ENCODE measurements at regions not wholly inside any gene's neighbourhood (a gene's known extent, or its start where the extent isn't known, plus 50 kb on each side); places are given as distances from the start of the nearest gene placed in this dataset.

GRCh38 chr11:81005595-81005994, 1564.8 kb upstream of the TENM4 start:
- no peak for ATAC-seq
- CTCF ChIA-PET = no interaction called here
- H3K4me3 Mint-ChIP-seq = no peak overlapping the region

GRCh38 chr11:81004576-81004975, 1563.7 kb upstream of the TENM4 start:
- Mint-ChIP-seq H3K27ac (no peak overlapping the region), H3K27me3 (ENCODE audit: low read depth) (no peaks in the 10 kb centered on the region), H3K4me3 (no peak overlapping the region), H3K4me1 (ENCODE audit: low read depth) (no peaks in the 10 kb centered on the region), H3K36me3 (ENCODE audit: low read depth) (no peaks in the 10 kb centered on the region), H3K9me3 (ENCODE audit: insufficient read depth) (peaks cover 3% of the 10 kb centered on the region)
- ChIA-PET CTCF (no interaction called here), POLR2A (no interaction called here)
- DNase-seq (no peak), ATAC-seq (no peak)

More at GRCh38 chr11:81005595-81005994, 1564.8 kb upstream of the TENM4 start:
- no peak for DNase-seq
- no peak overlapping the region for H3K27ac Mint-ChIP-seq
- no peaks in the 10 kb centered on the region for H3K36me3 Mint-ChIP-seq (ENCODE audit: low read depth)
- no peaks in the 10 kb centered on the region for H3K4me1 Mint-ChIP-seq (ENCODE audit: low read depth)
- POLR2A ChIA-PET = no interaction called here
- H3K9me3 Mint-ChIP-seq (ENCODE audit: insufficient read depth) = peaks cover 3% of the 10 kb centered on the region
- H3K27me3 Mint-ChIP-seq (ENCODE audit: low read depth) = no peaks in the 10 kb centered on the region

- no peaks in the 10 kb centered on the region for H3K9me3 Mint-ChIP-seq (ENCODE audit: insufficient read depth)
- ChIA-PET CTCF (no interaction called here), POLR2A (no interaction called here)
- no peaks in the 10 kb centered on the region for H3K27me3 Mint-ChIP-seq (ENCODE audit: low read depth)
- no peak overlapping the region for H3K27ac Mint-ChIP-seq
- no peak for DNase-seq
- no peak for ATAC-seq
- H3K4me1 Mint-ChIP-seq (ENCODE audit: low read depth) = no peaks in the 10 kb centered on the region
- no peak overlapping the region for H3K4me3 Mint-ChIP-seq
- H3K36me3 Mint-ChIP-seq (ENCODE audit: low read depth) = no peaks in the 10 kb centered on the region
Observed at GRCh38 chr11:81002374-81002773, 1561.5 kb upstream of the TENM4 start.

- Mint-ChIP-seq H3K27ac (no peak overlapping the region), H3K36me3 (ENCODE audit: low read depth) (no peaks in the 10 kb centered on the region), H3K4me3 (no peak overlapping the region), H3K27me3 (ENCODE audit: low read depth) (no peaks in the 10 kb centered on the region), H3K4me1 (ENCODE audit: low read depth) (no peaks in the 10 kb centered on the region), H3K9me3 (ENCODE audit: insufficient read depth) (no peaks in the 10 kb centered on the region)
- DNase-seq (no peak), ATAC-seq (no peak)
- ChIA-PET POLR2A (no interaction called here), CTCF (no interaction called here)
Observed at GRCh38 chr11:81000735-81001134, 1559.9 kb upstream of the TENM4 start.

- Mint-ChIP-seq H3K4me1 (ENCODE audit: low read depth) (no peaks in the 10 kb centered on the region), H3K4me3 (no peak overlapping the region), H3K27me3 (ENCODE audit: low read depth) (no peaks in the 10 kb centered on the region), H3K36me3 (ENCODE audit: low read depth) (no peaks in the 10 kb centered on the region), H3K27ac (no peak overlapping the region), H3K9me3 (ENCODE audit: insufficient read depth) (no peaks in the 10 kb centered on the region)
- ChIA-PET POLR2A (no interaction called here), CTCF (no interaction called here)
- ATAC-seq = no peak
- DNase-seq = no peak
Observed at GRCh38 chr11:81000334-81000733, 1559.5 kb upstream of the TENM4 start.

- no peak overlapping the region for H3K4me3 Mint-ChIP-seq
- H3K4me1 Mint-ChIP-seq (ENCODE audit: low read depth) = no peaks in the 10 kb centered on the region
- no peaks in the 10 kb centered on the region for H3K9me3 Mint-ChIP-seq (ENCODE audit: insufficient read depth)
- ATAC-seq (no peak), DNase-seq (no peak)
- H3K36me3 Mint-ChIP-seq (ENCODE audit: low read depth) = no peaks in the 10 kb centered on the region
- POLR2A ChIA-PET = no interaction called here
- CTCF ChIA-PET = no interaction called here
- no peak overlapping the region for H3K27ac Mint-ChIP-seq
- H3K27me3 Mint-ChIP-seq (ENCODE audit: low read depth) = no peaks in the 10 kb centered on the region
Observed at GRCh38 chr11:80995523-80995922, 1554.7 kb upstream of the TENM4 start.

- ATAC-seq (no peak), DNase-seq (no peak)
- Mint-ChIP-seq H3K4me3 (no peak overlapping the region), H3K27me3 (ENCODE audit: low read depth) (no peaks in the 10 kb centered on the region), H3K27ac (no peak overlapping the region), H3K36me3 (ENCODE audit: low read depth) (no peaks in the 10 kb centered on the region), H3K4me1 (ENCODE audit: low read depth) (no peaks in the 10 kb centered on the region), H3K9me3 (ENCODE audit: insufficient read depth) (no peaks in the 10 kb centered on the region)
- CTCF ChIA-PET = no interaction called here
- POLR2A ChIA-PET = no interaction called here
Observed at GRCh38 chr11:80993536-80993935, 1552.7 kb upstream of the TENM4 start.

- DNase-seq (no peak), ATAC-seq (no peak)
- ChIA-PET CTCF (no interaction called here), POLR2A (no interaction called here)
- H3K36me3 Mint-ChIP-seq (ENCODE audit: low read depth) = no peaks in the 10 kb centered on the region
- peaks cover 7% of the 10 kb centered on the region for H3K9me3 Mint-ChIP-seq (ENCODE audit: insufficient read depth)
- H3K4me1 Mint-ChIP-seq (ENCODE audit: low read depth) = no peaks in the 10 kb centered on the region
- H3K27ac Mint-ChIP-seq = no peak overlapping the region
- no peak overlapping the region for H3K4me3 Mint-ChIP-seq
- no peaks in the 10 kb centered on the region for H3K27me3 Mint-ChIP-seq (ENCODE audit: low read depth)
Observed at GRCh38 chr11:80990885-80991284, 1550.1 kb upstream of the TENM4 start.

GRCh38 chr11:80987171-80987570, 1546.3 kb upstream of the TENM4 start:
- POLR2A ChIA-PET = no interaction called here
- Mint-ChIP-seq H3K27me3 (ENCODE audit: low read depth) (no peaks in the 10 kb centered on the region), H3K36me3 (ENCODE audit: low read depth) (no peaks in the 10 kb centered on the region), H3K9me3 (ENCODE audit: insufficient read depth) (peaks cover 7% of the 10 kb centered on the region), H3K4me1 (ENCODE audit: low read depth) (no peaks in the 10 kb centered on the region), H3K4me3 (no peak overlapping the region), H3K27ac (no peak overlapping the region)
- no peak for DNase-seq
- CTCF ChIA-PET = no interaction called here
- ATAC-seq = no peak

- Mint-ChIP-seq H3K36me3 (ENCODE audit: low read depth) (no peaks in the 10 kb centered on the region), H3K9me3 (ENCODE audit: insufficient read depth) (peaks cover 7% of the 10 kb centered on the region), H3K4me3 (no peak overlapping the region), H3K27ac (no peak overlapping the region), H3K4me1 (ENCODE audit: low read depth) (no peaks in the 10 kb centered on the region), H3K27me3 (ENCODE audit: low read depth) (no peaks in the 10 kb centered on the region)
- ATAC-seq = no peak
- ChIA-PET POLR2A (no interaction called here), CTCF (no interaction called here)
- no peak for DNase-seq
Observed at GRCh38 chr11:80986421-80987074, 1545.7 kb upstream of the TENM4 start.

- CTCF ChIA-PET = no interaction called here
- ATAC-seq = no peak
- Mint-ChIP-seq H3K36me3 (ENCODE audit: low read depth) (no peaks in the 10 kb centered on the region), H3K4me3 (no peak overlapping the region), H3K9me3 (ENCODE audit: insufficient read depth) (no peaks in the 10 kb centered on the region), H3K4me1 (ENCODE audit: low read depth) (no peaks in the 10 kb centered on the region), H3K27ac (no peak overlapping the region), H3K27me3 (ENCODE audit: low read depth) (no peaks in the 10 kb centered on the region)
- no peak for DNase-seq
- POLR2A ChIA-PET = no interaction called here
Observed at GRCh38 chr11:80980227-80980626, 1539.4 kb upstream of the TENM4 start.

- H3K27me3 Mint-ChIP-seq (ENCODE audit: low read depth) = no peaks in the 10 kb centered on the region
- POLR2A ChIA-PET = no interaction called here
Observed at GRCh38 chr11:80973786-80974185, 1533.0 kb upstream of the TENM4 start.

GRCh38 chr11:80970037-80970436, 1529.2 kb upstream of the TENM4 start:
- ATAC-seq = no peak
- no peak for DNase-seq
- Mint-ChIP-seq H3K4me1 (ENCODE audit: low read depth) (no peaks in the 10 kb centered on the region), H3K4me3 (no peak overlapping the region), H3K27me3 (ENCODE audit: low read depth) (no peaks in the 10 kb centered on the region), H3K27ac (no peak overlapping the region), H3K36me3 (ENCODE audit: low read depth) (no peaks in the 10 kb centered on the region), H3K9me3 (ENCODE audit: insufficient read depth) (peaks cover 9% of the 10 kb centered on the region)
- ChIA-PET CTCF (no interaction called here), POLR2A (no interaction called here)

More at GRCh38 chr11:80973786-80974185, 1533.0 kb upstream of the TENM4 start:
- Mint-ChIP-seq H3K4me3 (no peak overlapping the region), H3K9me3 (ENCODE audit: insufficient read depth) (peaks cover 9% of the 10 kb centered on the region), H3K27ac (no peak overlapping the region), H3K36me3 (ENCODE audit: low read depth) (no peaks in the 10 kb centered on the region), H3K4me1 (ENCODE audit: low read depth) (no peaks in the 10 kb centered on the region)
- ATAC-seq (no peak), DNase-seq (no peak)
- CTCF ChIA-PET = no interaction called here
